D721Med (cell line): ENCODE measurements at regions not wholly inside any gene's neighbourhood (a gene's known extent, or its start where the extent isn't known, plus 50 kb on each side); places are given as distances from the start of the nearest gene placed in this dataset.

ENCODE experiments used
- DNase-seq: peaks from one replicate; pipeline ENCODE4 v3.0.0; 2011; ENCODE audit warnings: low spot score; ENCODE audit not compliant: insufficient read length
- FAIRE-seq: peaks from 2 replicates; lab custom pipeline; 2011; peaks lifted over from hg19 to GRCh38; lab: Jason Lieb, UNC
- CTCF ChIP-seq: IDR thresholded peaks from 2 replicates; pipeline ENCODE4 v1.5.1; 2012; ENCODE audit warnings: mild to moderate bottlenecking, control low read depth; ENCODE audit not compliant: insufficient read depth; ENCODE audit errors: missing control alignments

GRCh38 chrX:88397551-88397950, 349.5 kb upstream of the CPXCR1 start:
- FAIRE-seq (no peak), DNase-seq (no peak)
- TF ChIP-seq CTCF: no peak

- DNase-seq (no peak), FAIRE-seq (no peak)
- TF ChIP-seq CTCF: no peak
Observed at GRCh38 chrX:88416002-88416401, 331.0 kb upstream of the CPXCR1 start.

- TF ChIP-seq CTCF: no peak
- no peak for FAIRE-seq
- no peak for DNase-seq
Observed at GRCh38 chrX:88416965-88417364, 330.1 kb upstream of the CPXCR1 start.

- FAIRE-seq: no peak
- DNase-seq: no peak
- no peak for TF ChIP-seq CTCF
Observed at GRCh38 chrX:88424071-88424470, 323.0 kb upstream of the CPXCR1 start.

GRCh38 chrX:88424541-88424940, 322.5 kb upstream of the CPXCR1 start:
- TF ChIP-seq CTCF: no peak
- DNase-seq: no peak
- no peak for FAIRE-seq

- DNase-seq (no peak), FAIRE-seq (no peak)
- TF ChIP-seq CTCF: peak; percentile 12
Observed at GRCh38 chrX:88425739-88426138, 321.3 kb upstream of the CPXCR1 start.

- DNase-seq: no peak
- FAIRE-seq: no peak
- TF ChIP-seq CTCF: no peak
Observed at GRCh38 chrX:88437563-88437962, 309.5 kb upstream of the CPXCR1 start.
